ENCODE measurements at regions not wholly inside any gene's neighbourhood (a gene's known extent, or its start where the extent isn't known, plus 50 kb on each side); places are given as distances from the start of the nearest gene placed in this dataset.
"Not testable (repeated sequence)": the region's sequence is repeated elsewhere in the genome, so short reads cannot be mapped to it uniquely, and the experiment has no call there.

- no peak for DNase-seq
Measured at GRCh38 chr6:168169624-168170023, 90.6 kb upstream of the FRMD1 start.

GRCh38 chr6:168168936-168169335, 89.9 kb upstream of the FRMD1 start:
- not testable (repeated sequence) for DNase-seq

- DNase-seq: not testable (repeated sequence)
Measured at GRCh38 chr6:168168330-168168729, 89.3 kb upstream of the FRMD1 start.

- no peak for DNase-seq
Measured at GRCh38 chr6:168167431-168168315, 88.7 kb upstream of the FRMD1 start.

GRCh38 chr6:168166627-168167026, 87.6 kb upstream of the FRMD1 start:
- DNase-seq: no peak

GRCh38 chr6:168165891-168166290, 86.9 kb upstream of the FRMD1 start:
- DNase-seq: no peak

GRCh38 chr6:168165373-168165772, 86.4 kb upstream of the FRMD1 start:
- no peak for DNase-seq

GRCh38 chr6:168164462-168165061, 85.5 kb upstream of the FRMD1 start:
- DNase-seq: no peak

- DNase-seq: no peak
Measured at GRCh38 chr6:168163096-168163731, 84.2 kb upstream of the FRMD1 start.

GRCh38 chr6:168162366-168162765, 83.4 kb upstream of the FRMD1 start:
- no peak for DNase-seq

- DNase-seq: no peak
Measured at GRCh38 chr6:168161371-168161750, 82.3 kb upstream of the FRMD1 start.

GRCh38 chr6:168160506-168161370, 81.7 kb upstream of the FRMD1 start:
- DNase-seq: no peak

GRCh38 chr6:168159506-168159905, 80.5 kb upstream of the FRMD1 start:
- no peak for DNase-seq

GRCh38 chr6:168158980-168159349, 80.0 kb upstream of the FRMD1 start:
- no peak for DNase-seq

- no peak for DNase-seq
Measured at GRCh38 chr6:168158213-168158979, 79.4 kb upstream of the FRMD1 start.

GRCh38 chr6:168157272-168158212, 78.5 kb upstream of the FRMD1 start:
- DNase-seq: no peak

- no peak for DNase-seq
Measured at GRCh38 chr6:168156742-168157265, 77.8 kb upstream of the FRMD1 start.

GRCh38 chr6:168155821-168156741, 77.1 kb upstream of the FRMD1 start:
- no peak for DNase-seq

GRCh38 chr6:168155193-168155592, 76.2 kb upstream of the FRMD1 start:
- no peak for DNase-seq
